ENCODE measurements at regions not wholly inside any gene's neighbourhood (a gene's known extent, or its start where the extent isn't known, plus 50 kb on each side); places are given as distances from the start of the nearest gene placed in this dataset.

- no peak for TF ChIP-seq ATF3 (IDR thresholded peaks at IDR 0.05)
- no peak for TF ChIP-seq RXRA (IDR thresholded peaks at IDR 0.05)
These were observed 164.1 kb upstream of the PELI2 start (continued) for GRCh38 chr14:55954108-55954507.

GRCh38 chr14:55955175-55955574, 163.0 kb upstream of the PELI2 start:
- DNase-seq (ENCODE audit: low spot score), result no peak
- WGBS, result 60% methylated on average over 3 of the region's 3 CpGs
- TF ChIP-seq JUND (IDR thresholded peaks at IDR 0.05) (no peak), RXRA (IDR thresholded peaks at IDR 0.05) (peak; percentile 13 to 50)
- Histone ChIP-seq H3K27me3 (ENCODE audit: control insufficient read depth in 4 of 4, insufficient read depth in 4 of 4, low read length in 3 of 4) (peaks cover 0 to 4% (median 0%) of the 10 kb centered on the region in 4 donors), H3K9me3 (ENCODE audit: control insufficient read depth in 4 of 4, low read length in 3 of 4) (no peaks in the 10 kb centered on the region), H3K4me1 (ENCODE audit: control insufficient read depth in 4 of 4, insufficient read depth in 4 of 4, low read length in 3 of 4) (peaks cover 0 to 1% (median 0%) of the 10 kb centered on the region in 4 donors), H3K9ac (ENCODE audit: low read depth in 1 of 2, low read length in 2 of 2) (no peak overlapping the region), H3K27ac (ENCODE audit: low read depth in 1 of 2, low read length in 2 of 2) (no peak overlapping the region), H3K4me3 (ENCODE audit: low read depth in 1 of 3, low read length in 3 of 3) (no peak overlapping the region), H3K36me3 (ENCODE audit: control insufficient read depth in 4 of 4, insufficient read depth in 3 of 4, low read depth in 1 of 4, low read length in 3 of 4) (peaks cover 0 to 1% (median 0%) of the 10 kb centered on the region in 4 donors)

- Histone ChIP-seq H3K4me1 (ENCODE audit: control insufficient read depth in 4 of 4, insufficient read depth in 4 of 4, low read length in 3 of 4) (peaks cover 0 to 1% (median 0%) of the 10 kb centered on the region in 4 donors), H3K9ac (ENCODE audit: low read depth in 1 of 2, low read length in 2 of 2) (no peak overlapping the region), H3K27me3 (ENCODE audit: control insufficient read depth in 4 of 4, insufficient read depth in 4 of 4, low read length in 3 of 4) (peaks cover 0 to 4% (median 0%) of the 10 kb centered on the region in 4 donors), H3K9me3 (ENCODE audit: control insufficient read depth in 4 of 4, low read length in 3 of 4) (no peaks in the 10 kb centered on the region), H3K27ac (ENCODE audit: low read depth in 1 of 2, low read length in 2 of 2) (no peak overlapping the region), H3K4me3 (ENCODE audit: low read depth in 1 of 3, low read length in 3 of 3) (no peak overlapping the region), H3K36me3 (ENCODE audit: control insufficient read depth in 4 of 4, insufficient read depth in 3 of 4, low read depth in 1 of 4, low read length in 3 of 4) (peaks cover 0 to 1% (median 0%) of the 10 kb centered on the region in 4 donors)
- DNase-seq (ENCODE audit: low spot score), result no peak
- TF ChIP-seq YY1 (IDR thresholded peaks at IDR 0.05), result no peak
- no peak for TF ChIP-seq ZBTB33 (IDR thresholded peaks at IDR 0.05)
- no peak for TF ChIP-seq HNF4G (IDR thresholded peaks at IDR 0.05)
- no peak for TF ChIP-seq RXRA (IDR thresholded peaks at IDR 0.05)
- no peak for TF ChIP-seq MAX (IDR thresholded peaks at IDR 0.05)
- no peak for TF ChIP-seq REST (IDR thresholded peaks at IDR 0.05)
- TF ChIP-seq ATF3 (IDR thresholded peaks at IDR 0.05), result no peak
- TF ChIP-seq JUND (IDR thresholded peaks at IDR 0.05), result no peak
- no peak for TF ChIP-seq NR2F2 (IDR thresholded peaks at IDR 0.05)
- no peak for TF ChIP-seq RAD21 (IDR thresholded peaks at IDR 0.05)
- TF ChIP-seq TAF1 (conservative IDR thresholded peaks at IDR 0.05), result no peak
- TF ChIP-seq FOXA1 (IDR thresholded peaks at IDR 0.05), result no peak
- TF ChIP-seq SP1 (IDR thresholded peaks at IDR 0.05), result no peak
- TF ChIP-seq GABPA (IDR thresholded peaks at IDR 0.05 in 1 of 2, conservative IDR thresholded peaks at IDR 0.05 in 1 of 2), result no peak
- no peak for TF ChIP-seq EGR1 (IDR thresholded peaks at IDR 0.05; ENCODE audit: low read depth in 2 of 2)
- no peak for TF ChIP-seq HNF4A (conservative IDR thresholded peaks at IDR 0.05)
- no peak for TF ChIP-seq FOXA2 (IDR thresholded peaks at IDR 0.05)
- no peak for TF ChIP-seq CTCF (IDR thresholded peaks at IDR 0.05; ENCODE audit: low read depth, low read length, missing input control)
- 64% methylated on average over 7 of the region's 7 CpGs for WGBS
These were observed 160.3 kb upstream of the PELI2 start for GRCh38 chr14:55957950-55958349.

Measured in liver (tissue), 8 donors.